ENCODE measurements at regions not wholly inside any gene's neighbourhood (a gene's known extent, or its start where the extent isn't known, plus 50 kb on each side); places are given as distances from the start of the nearest gene placed in this dataset.

DNA sequence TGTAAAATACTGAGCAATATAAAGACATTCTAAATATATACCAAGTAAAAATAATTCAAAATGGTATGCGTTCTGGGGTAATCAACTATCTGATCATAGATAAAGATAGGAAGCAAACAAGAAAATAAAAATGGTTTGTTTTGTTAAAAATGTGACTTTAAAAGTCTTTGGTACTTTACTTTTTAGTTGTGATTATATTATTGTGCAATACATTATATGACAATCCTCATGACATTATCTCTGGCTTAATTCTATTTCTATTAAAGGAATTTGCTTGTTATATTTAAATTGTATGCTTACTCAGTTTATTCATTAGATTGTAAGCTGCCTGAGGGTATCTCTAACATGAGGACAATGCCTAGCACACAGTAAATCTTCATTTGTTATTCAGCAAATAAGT lies 477.9 kb downstream of the TMEM38B start:
- TF ChIP-seq EZH2 (IDR thresholded peaks at IDR 0.05; ENCODE audit: insufficient read depth, poor library complexity, severe bottlenecking), result no peak
- no peak for TF ChIP-seq EZH2phosphoT487 (IDR thresholded peaks at IDR 0.05; ENCODE audit: insufficient read depth, low read depth)
